ENCODE measurements at regions not wholly inside any gene's neighbourhood (a gene's known extent, or its start where the extent isn't known, plus 50 kb on each side); places are given as distances from the start of the nearest gene placed in this dataset.
"Not testable (repeated sequence)": the region's sequence is repeated elsewhere in the genome, so short reads cannot be mapped to it uniquely, and the experiment has no call there.

- Histone ChIP-seq H3K27ac (ENCODE audit: low read length) (no peak overlapping the region), H3K36me3 (ENCODE audit: control insufficient read depth in 2 of 2, insufficient read depth in 2 of 2, low read length in 2 of 2) (no peaks in the 10 kb centered on the region), H3K9me3 (ENCODE audit: control insufficient read depth in 2 of 2, low read length in 2 of 2) (no peaks in the 10 kb centered on the region), H3K9ac (ENCODE audit: low read length in 2 of 2) (no peak overlapping the region), H3K4me1 (ENCODE audit: control insufficient read depth, insufficient read depth, low read length) (no peaks in the 10 kb centered on the region), H3K27me3 (ENCODE audit: control insufficient read depth in 1 of 2, insufficient read depth in 2 of 2, low read length in 2 of 2) (no peaks in the 10 kb centered on the region), H3K4me3 (ENCODE audit: low read length in 2 of 2) (no peak overlapping the region)
Measured at GRCh38 chr2:193154076-193154475, 959.3 kb upstream of the TMEFF2 start.

- no peak overlapping the region for H3K9ac ChIP-seq (ENCODE audit: low read length in 2 of 2)
- H3K27me3 ChIP-seq (ENCODE audit: control insufficient read depth in 1 of 2, insufficient read depth in 2 of 2, low read length in 2 of 2), result no peaks in the 10 kb centered on the region
- no peaks in the 10 kb centered on the region for H3K4me1 ChIP-seq (ENCODE audit: control insufficient read depth, insufficient read depth, low read length)
- H3K4me3 ChIP-seq (ENCODE audit: low read length in 2 of 2), result no peak overlapping the region
- H3K36me3 ChIP-seq (ENCODE audit: control insufficient read depth in 2 of 2, insufficient read depth in 2 of 2, low read length in 2 of 2), result no peaks in the 10 kb centered on the region
- no peaks in the 10 kb centered on the region for H3K9me3 ChIP-seq (ENCODE audit: control insufficient read depth in 2 of 2, low read length in 2 of 2)
- H3K27ac ChIP-seq (ENCODE audit: low read length), result no peak overlapping the region
Measured at GRCh38 chr2:193153576-193153975, 958.8 kb upstream of the TMEFF2 start.

DNA sequence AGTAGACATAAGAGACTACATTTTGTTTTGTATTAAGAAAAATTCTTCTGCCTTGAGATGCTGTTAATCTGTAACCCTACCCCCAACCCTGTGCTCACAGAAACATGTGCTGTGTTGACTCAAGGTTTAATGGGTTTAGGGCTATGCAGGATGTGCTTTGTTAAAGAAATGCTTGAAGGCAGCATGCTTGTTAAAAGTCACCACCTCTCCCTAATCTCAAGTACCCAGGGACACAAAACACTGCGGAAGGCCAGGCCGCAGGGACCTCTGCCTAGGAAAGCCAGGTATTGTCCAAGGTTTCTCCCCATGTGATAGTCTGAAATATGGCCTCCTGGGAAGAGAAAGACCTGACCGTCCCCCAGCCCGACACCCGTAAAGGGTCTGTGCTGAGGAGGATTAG lies 947.7 kb upstream of the TMEFF2 start:
- not testable (repeated sequence) for H3K36me3 ChIP-seq (ENCODE audit: control insufficient read depth in 2 of 2, insufficient read depth in 2 of 2, low read length in 2 of 2); H3K9me3 ChIP-seq (ENCODE audit: control insufficient read depth in 2 of 2, low read length in 2 of 2); H3K4me3 ChIP-seq (ENCODE audit: low read length in 2 of 2); H3K4me1 ChIP-seq (ENCODE audit: control insufficient read depth, insufficient read depth, low read length); H3K27me3 ChIP-seq (ENCODE audit: control insufficient read depth in 1 of 2, insufficient read depth in 2 of 2, low read length in 2 of 2); H3K27ac ChIP-seq (ENCODE audit: low read length); H3K9ac ChIP-seq (ENCODE audit: low read length in 2 of 2)

DNA sequence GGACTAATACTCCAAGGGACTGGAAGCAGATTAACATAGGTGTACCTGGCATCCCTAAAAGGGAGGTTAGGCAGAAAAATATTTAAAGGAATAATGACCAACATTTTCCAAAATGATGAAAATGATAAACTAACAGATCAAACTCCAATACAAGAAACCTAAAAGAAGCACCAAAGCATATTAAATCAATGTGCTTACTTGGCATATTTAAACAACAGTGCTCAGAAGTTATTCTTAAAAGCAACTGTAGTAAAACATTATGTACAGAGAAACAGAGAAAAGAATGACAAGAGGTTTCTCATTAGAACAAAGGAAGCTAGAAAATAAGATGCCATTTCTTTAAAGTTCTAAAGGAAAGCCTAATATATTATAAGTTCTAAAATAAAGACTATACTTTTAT lies 947.3 kb upstream of the TMEFF2 start:
- Histone ChIP-seq H3K36me3 (ENCODE audit: control insufficient read depth in 2 of 2, insufficient read depth in 2 of 2, low read length in 2 of 2) (no peaks in the 10 kb centered on the region), H3K4me3 (ENCODE audit: low read length in 2 of 2) (no peak overlapping the region), H3K27me3 (ENCODE audit: control insufficient read depth in 1 of 2, insufficient read depth in 2 of 2, low read length in 2 of 2) (no peaks in the 10 kb centered on the region), H3K9ac (ENCODE audit: low read length in 2 of 2) (no peak overlapping the region), H3K9me3 (ENCODE audit: control insufficient read depth in 2 of 2, low read length in 2 of 2) (peaks cover 0 to 3% of the 10 kb centered on the region in 2 donors), H3K27ac (ENCODE audit: low read length) (no peak overlapping the region), H3K4me1 (ENCODE audit: control insufficient read depth, insufficient read depth, low read length) (no peaks in the 10 kb centered on the region)

- H3K4me3 ChIP-seq (ENCODE audit: low read length in 2 of 2); H3K36me3 ChIP-seq (ENCODE audit: control insufficient read depth in 2 of 2, insufficient read depth in 2 of 2, low read length in 2 of 2); H3K9ac ChIP-seq (ENCODE audit: low read length in 2 of 2); H3K4me1 ChIP-seq (ENCODE audit: control insufficient read depth, insufficient read depth, low read length); H3K27me3 ChIP-seq (ENCODE audit: control insufficient read depth in 1 of 2, insufficient read depth in 2 of 2, low read length in 2 of 2); H3K9me3 ChIP-seq (ENCODE audit: control insufficient read depth in 2 of 2, low read length in 2 of 2); H3K27ac ChIP-seq (ENCODE audit: low read length): not testable (repeated sequence)
Measured at GRCh38 chr2:193140895-193141294, 946.2 kb upstream of the TMEFF2 start.

DNA sequence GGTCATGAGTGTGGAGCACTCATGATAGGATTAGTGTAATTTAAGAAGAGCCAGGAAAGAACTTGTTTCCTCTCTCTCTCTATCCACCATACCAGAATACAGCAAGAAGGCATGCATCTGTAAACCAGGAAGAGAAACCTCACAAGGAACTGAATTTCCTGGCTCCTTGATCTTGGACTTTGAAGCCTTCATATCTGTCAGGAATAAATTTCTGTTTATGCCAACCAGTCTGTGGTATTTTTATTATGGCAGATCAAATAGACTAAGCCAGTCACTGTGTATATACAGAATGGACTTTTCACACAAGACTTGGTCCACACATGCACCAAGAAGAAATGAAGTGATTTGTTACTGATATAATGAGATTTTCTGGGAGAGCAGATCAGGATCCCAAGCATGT lies 930.1 kb upstream of the TMEFF2 start:
- no peak overlapping the region for H3K9ac ChIP-seq (ENCODE audit: low read length in 2 of 2)
- no peak overlapping the region for H3K4me3 ChIP-seq (ENCODE audit: low read length in 2 of 2)
- H3K4me1 ChIP-seq (ENCODE audit: control insufficient read depth, insufficient read depth, low read length), result no peaks in the 10 kb centered on the region
- no peaks in the 10 kb centered on the region for H3K36me3 ChIP-seq (ENCODE audit: control insufficient read depth in 2 of 2, insufficient read depth in 2 of 2, low read length in 2 of 2)
- H3K9me3 ChIP-seq (ENCODE audit: control insufficient read depth in 2 of 2, low read length in 2 of 2), result no peaks in the 10 kb centered on the region
- no peaks in the 10 kb centered on the region for H3K27me3 ChIP-seq (ENCODE audit: control insufficient read depth in 1 of 2, insufficient read depth in 2 of 2, low read length in 2 of 2)
- H3K27ac ChIP-seq (ENCODE audit: low read length), result no peak overlapping the region

DNA sequence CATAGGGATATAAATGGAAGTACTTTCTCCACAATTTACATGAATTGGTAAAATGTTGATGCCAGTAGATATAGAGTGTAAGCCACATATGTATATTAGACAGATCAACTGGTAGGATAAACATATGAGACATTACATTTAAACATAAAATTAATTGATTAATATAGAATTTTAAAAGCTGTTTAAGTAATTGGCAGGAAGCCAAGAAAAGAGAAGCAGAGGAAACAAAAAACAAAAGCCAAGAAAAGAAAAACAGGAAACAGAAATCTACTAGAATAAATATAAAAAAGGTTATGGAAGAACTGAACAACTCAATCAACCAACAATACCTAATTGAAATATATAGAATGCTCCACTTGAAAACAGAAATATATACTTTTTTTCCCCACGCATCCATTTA lies 920.1 kb upstream of the TMEFF2 start:
- Histone ChIP-seq H3K27me3 (ENCODE audit: control insufficient read depth in 1 of 2, insufficient read depth in 2 of 2, low read length in 2 of 2) (no peaks in the 10 kb centered on the region), H3K4me3 (ENCODE audit: low read length in 2 of 2) (no peak overlapping the region), H3K36me3 (ENCODE audit: control insufficient read depth in 2 of 2, insufficient read depth in 2 of 2, low read length in 2 of 2) (no peaks in the 10 kb centered on the region), H3K4me1 (ENCODE audit: control insufficient read depth, insufficient read depth, low read length) (no peaks in the 10 kb centered on the region), H3K27ac (ENCODE audit: low read length) (no peak overlapping the region), H3K9ac (ENCODE audit: low read length in 2 of 2) (no peak overlapping the region), H3K9me3 (ENCODE audit: control insufficient read depth in 2 of 2, low read length in 2 of 2) (peaks cover 0 to 2% of the 10 kb centered on the region in 2 donors)

DNA sequence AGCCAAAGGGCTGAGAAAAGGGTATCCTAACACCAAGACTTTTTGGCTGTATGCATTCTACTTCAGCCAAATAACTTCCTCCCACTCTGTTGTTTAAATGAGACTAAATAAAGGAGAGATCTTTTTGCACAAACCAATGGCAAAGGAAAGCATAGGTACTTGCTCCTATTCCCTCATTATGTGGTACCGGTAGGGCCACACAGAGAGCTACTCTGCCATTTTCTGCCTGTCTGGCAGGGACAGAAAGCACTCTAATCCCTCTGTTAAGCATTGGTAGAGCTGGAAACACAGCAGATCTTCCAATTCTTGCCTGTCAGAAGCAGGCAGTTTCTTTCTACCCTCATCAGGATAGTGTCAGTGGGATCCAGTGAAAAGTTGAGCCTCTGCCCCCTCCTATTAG lies 918.3 kb upstream of the TMEFF2 start:
- no peaks in the 10 kb centered on the region for H3K27me3 ChIP-seq (ENCODE audit: control insufficient read depth in 1 of 2, insufficient read depth in 2 of 2, low read length in 2 of 2)
- peaks cover 0 to 2% of the 10 kb centered on the region in 2 donors for H3K9me3 ChIP-seq (ENCODE audit: control insufficient read depth in 2 of 2, low read length in 2 of 2)
- no peak overlapping the region for H3K9ac ChIP-seq (ENCODE audit: low read length in 2 of 2)
- H3K27ac ChIP-seq (ENCODE audit: low read length), result no peak overlapping the region
- H3K4me3 ChIP-seq (ENCODE audit: low read length in 2 of 2), result no peak overlapping the region
- no peaks in the 10 kb centered on the region for H3K4me1 ChIP-seq (ENCODE audit: control insufficient read depth, insufficient read depth, low read length)
- no peaks in the 10 kb centered on the region for H3K36me3 ChIP-seq (ENCODE audit: control insufficient read depth in 2 of 2, insufficient read depth in 2 of 2, low read length in 2 of 2)

DNA sequence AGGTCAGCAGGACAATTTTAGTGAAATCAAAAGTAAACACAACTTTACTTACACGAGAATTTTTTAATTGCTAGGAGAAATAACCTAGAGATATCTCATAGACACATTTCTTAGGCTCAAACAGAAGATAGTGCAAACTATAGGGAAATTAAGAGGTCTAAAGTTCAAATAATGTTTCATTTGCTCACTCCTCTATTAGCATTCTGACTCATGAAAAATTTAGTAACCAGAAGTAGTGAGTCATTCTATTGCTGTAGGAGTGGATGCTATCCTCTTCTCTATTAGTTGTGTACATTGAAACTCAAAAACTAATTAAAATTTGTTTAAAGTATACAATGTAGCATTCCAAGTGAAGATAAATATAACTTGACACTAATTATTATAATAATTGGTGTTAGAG lies 908.3 kb upstream of the TMEFF2 start:
- Histone ChIP-seq H3K9me3 (ENCODE audit: control insufficient read depth in 2 of 2, low read length in 2 of 2) (no peaks in the 10 kb centered on the region), H3K4me3 (ENCODE audit: low read length in 2 of 2) (no peak overlapping the region), H3K4me1 (ENCODE audit: control insufficient read depth, insufficient read depth, low read length) (no peaks in the 10 kb centered on the region), H3K36me3 (ENCODE audit: control insufficient read depth in 2 of 2, insufficient read depth in 2 of 2, low read length in 2 of 2) (no peaks in the 10 kb centered on the region), H3K27ac (ENCODE audit: low read length) (no peak overlapping the region), H3K27me3 (ENCODE audit: control insufficient read depth in 1 of 2, insufficient read depth in 2 of 2, low read length in 2 of 2) (no peaks in the 10 kb centered on the region), H3K9ac (ENCODE audit: low read length in 2 of 2) (no peak overlapping the region)

- Histone ChIP-seq H3K4me1 (ENCODE audit: control insufficient read depth, insufficient read depth, low read length) (no peaks in the 10 kb centered on the region), H3K4me3 (ENCODE audit: low read length in 2 of 2) (no peak overlapping the region), H3K9ac (ENCODE audit: low read length in 2 of 2) (no peak overlapping the region), H3K27me3 (ENCODE audit: control insufficient read depth in 1 of 2, insufficient read depth in 2 of 2, low read length in 2 of 2) (no peaks in the 10 kb centered on the region), H3K27ac (ENCODE audit: low read length) (no peak overlapping the region), H3K36me3 (ENCODE audit: control insufficient read depth in 2 of 2, insufficient read depth in 2 of 2, low read length in 2 of 2) (no peaks in the 10 kb centered on the region), H3K9me3 (ENCODE audit: control insufficient read depth in 2 of 2, low read length in 2 of 2) (no peaks in the 10 kb centered on the region)
Measured at GRCh38 chr2:193101591-193101990, 906.9 kb upstream of the TMEFF2 start.

- Histone ChIP-seq H3K27ac (ENCODE audit: low read length) (no peak overlapping the region), H3K9me3 (ENCODE audit: control insufficient read depth in 2 of 2, low read length in 2 of 2) (no peaks in the 10 kb centered on the region), H3K4me3 (ENCODE audit: low read length in 2 of 2) (no peak overlapping the region), H3K4me1 (ENCODE audit: control insufficient read depth, insufficient read depth, low read length) (no peaks in the 10 kb centered on the region), H3K9ac (ENCODE audit: low read length in 2 of 2) (no peak overlapping the region), H3K27me3 (ENCODE audit: control insufficient read depth in 1 of 2, insufficient read depth in 2 of 2, low read length in 2 of 2) (no peaks in the 10 kb centered on the region), H3K36me3 (ENCODE audit: control insufficient read depth in 2 of 2, insufficient read depth in 2 of 2, low read length in 2 of 2) (no peaks in the 10 kb centered on the region)
Measured at GRCh38 chr2:193088026-193088425, 893.3 kb upstream of the TMEFF2 start.

DNA sequence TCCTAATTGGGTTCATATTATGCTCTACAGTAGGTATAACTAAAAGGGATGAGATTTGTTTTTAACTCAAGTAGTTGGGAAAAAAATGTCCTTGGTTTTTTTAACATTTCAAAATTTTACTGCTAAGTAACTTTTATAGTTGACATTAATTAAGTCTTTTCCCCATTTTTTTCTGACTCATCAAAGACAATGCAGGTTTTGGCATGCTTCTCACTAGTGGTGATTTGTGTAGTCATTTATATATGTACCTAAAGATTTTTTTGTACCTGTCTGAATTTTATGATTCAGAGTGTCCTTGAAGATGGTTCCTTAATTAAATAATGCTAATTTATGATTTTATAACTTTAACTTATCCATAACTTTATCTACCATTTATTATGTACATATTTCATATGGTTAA lies 882.3 kb upstream of the TMEFF2 start:
- no peaks in the 10 kb centered on the region for H3K4me1 ChIP-seq (ENCODE audit: control insufficient read depth, insufficient read depth, low read length)

More for the DNA sequence above, 882.3 kb upstream of the TMEFF2 start:
- H3K36me3 ChIP-seq (ENCODE audit: control insufficient read depth in 2 of 2, insufficient read depth in 2 of 2, low read length in 2 of 2), result no peaks in the 10 kb centered on the region
- no peak overlapping the region for H3K27ac ChIP-seq (ENCODE audit: low read length)
- H3K9ac ChIP-seq (ENCODE audit: low read length in 2 of 2), result no peak overlapping the region
- H3K27me3 ChIP-seq (ENCODE audit: control insufficient read depth in 1 of 2, insufficient read depth in 2 of 2, low read length in 2 of 2), result no peaks in the 10 kb centered on the region
- no peaks in the 10 kb centered on the region for H3K9me3 ChIP-seq (ENCODE audit: control insufficient read depth in 2 of 2, low read length in 2 of 2)
- no peak overlapping the region for H3K4me3 ChIP-seq (ENCODE audit: low read length in 2 of 2)

Measured in stomach smooth muscle (tissue), 2 donors.